Fibroblast of villous mesenchyme (primary cell): ENCODE measurements at regions not wholly inside any gene's neighbourhood (a gene's known extent, or its start where the extent isn't known, plus 50 kb on each side); places are given as distances from the start of the nearest gene placed in this dataset.
"Not testable (repeated sequence)": the region's sequence is repeated elsewhere in the genome, so short reads cannot be mapped to it uniquely, and the experiment has no call there.

Experiments
- DNase-seq: peaks from one replicate; pipeline ENCODE4 v3.0.0-alpha.2; 2010; ENCODE audit warnings: low read depth
- H3K4me3 ChIP-seq: 2 replicates; pipeline ENCODE4 v1.5.1; 2011; ENCODE audit warnings: low read depth, mild to moderate bottlenecking, low read length
- CTCF ChIP-seq: IDR thresholded peaks from 2 replicates; pipeline ENCODE4 v1.5.1; 2012; ENCODE audit warnings: low read depth, mild to moderate bottlenecking, low read length; ENCODE audit not compliant: insufficient read depth

GRCh38 chr9:31541721-31542281 lies 842.6 kb upstream of the ACO1 start:
- TF ChIP-seq CTCF, result no peak
- peak; percentile 26 for DNase-seq
- no peak overlapping the region for H3K4me3 ChIP-seq

- peak; percentile 88 for DNase-seq
- TF ChIP-seq CTCF, result peak; percentile 26
- H3K4me3 ChIP-seq, result no peak overlapping the region
Measured at GRCh38 chr9:31542384-31543055, 841.9 kb upstream of the ACO1 start.

GRCh38 chr9:31554941-31555340 lies 829.5 kb upstream of the ACO1 start:
- no peak for TF ChIP-seq CTCF
- H3K4me3 ChIP-seq, result no peak overlapping the region
- no peak for DNase-seq

- TF ChIP-seq CTCF, result no peak
- H3K4me3 ChIP-seq, result no peak overlapping the region
- no peak for DNase-seq
Measured at GRCh38 chr9:31556667-31557463, 827.6 kb upstream of the ACO1 start.

- DNase-seq, H3K4me3 ChIP-seq: not testable (repeated sequence)
Measured at GRCh38 chr9:31572190-31572589, 812.3 kb upstream of the ACO1 start.

GRCh38 chr9:31573561-31573960 lies 810.9 kb upstream of the ACO1 start:
- DNase-seq, result no peak
- no peak for TF ChIP-seq CTCF
- H3K4me3 ChIP-seq, result no peak overlapping the region

GRCh38 chr9:31574006-31574765 lies 810.3 kb upstream of the ACO1 start:
- TF ChIP-seq CTCF, result no peak
- no peak for DNase-seq
- H3K4me3 ChIP-seq, result no peak overlapping the region
